Small intestine (tissue), 7 donors: ENCODE measurements at regions not wholly inside any gene's neighbourhood (a gene's known extent, or its start where the extent isn't known, plus 50 kb on each side); places are given as distances from the start of the nearest gene placed in this dataset.
A peak's percentile ranks its signal among the peaks of the same experiment; 100 is the strongest.

Experiments
- DNase-seq, 2 donors: peaks; one replicate each; pipeline versions ENCODE4 v3.0.0 to v3.0.0-alpha.2; 2013
- FAIRE-seq: peaks from 2 replicates; lab custom pipeline; 2012; peaks lifted over from hg19 to GRCh38; lab: Jason Lieb, UNC
- H3K27ac ChIP-seq, 3 donors: one replicate each; pipeline ENCODE4 v1.5.1; 2013; ENCODE audit warnings: low read length in 2 of 3, mild to moderate bottlenecking in 2 of 3, control low read depth in 1 of 3, inconsistent platforms in 1 of 3, low read depth in 1 of 3, moderate library complexity in 1 of 3
- H3K27me3 ChIP-seq, 3 donors: one replicate each; pipeline ENCODE4 v1.6.1; 2013; ENCODE audit warnings: low read length in 3 of 3, inconsistent platforms in 1 of 3; ENCODE audit not compliant: control insufficient read depth in 3 of 3, insufficient read depth in 3 of 3
- H3K36me3 ChIP-seq, 3 donors: one replicate each; pipeline ENCODE4 v1.6.1; 2013; ENCODE audit warnings: low read length in 3 of 3, inconsistent platforms in 1 of 3, low read depth in 1 of 3, mild to moderate bottlenecking in 1 of 3, moderate library complexity in 1 of 3; ENCODE audit not compliant: control insufficient read depth in 3 of 3, insufficient read depth in 2 of 3
- H3K4me1 ChIP-seq, 3 donors: one replicate each; pipeline ENCODE4 v1.6.1; 2013; ENCODE audit warnings: low read length in 2 of 3, inconsistent platforms in 1 of 3, low read depth in 1 of 3, mild to moderate bottlenecking in 1 of 3, moderate library complexity in 1 of 3; ENCODE audit not compliant: control insufficient read depth in 3 of 3, insufficient read depth in 2 of 3
- H3K4me3 ChIP-seq, 3 donors: one replicate each; pipeline ENCODE4 v1.5.1; 2013; ENCODE audit warnings: low read length in 3 of 3, control low read depth in 1 of 3, inconsistent platforms in 1 of 3, low read depth in 1 of 3, mild to moderate bottlenecking in 1 of 3, moderate library complexity in 1 of 3
- H3K9me3 ChIP-seq, 2 donors: one replicate each; pipeline ENCODE4 v1.6.1; 2013; ENCODE audit warnings: low read depth in 1 of 2, low read length in 1 of 2; ENCODE audit not compliant: control insufficient read depth in 2 of 2, insufficient read depth in 1 of 2
- WGBS, 3 donors: extraction: QIAGEN DNeasy Blood & Tissue Kit; methylation state at CpG; one replicate each; pipeline ENCODE4 v1.1.7; 2013; 5-methylcytosine and 5-hydroxymethylcytosine counted together
- donor health status: healthy with polysubstance abuse.
- donor health status: control.
- donor health status: control.
- donor health status: Bipolar disorder and iron deficiency.
- donor health status: healthy.

DNA sequence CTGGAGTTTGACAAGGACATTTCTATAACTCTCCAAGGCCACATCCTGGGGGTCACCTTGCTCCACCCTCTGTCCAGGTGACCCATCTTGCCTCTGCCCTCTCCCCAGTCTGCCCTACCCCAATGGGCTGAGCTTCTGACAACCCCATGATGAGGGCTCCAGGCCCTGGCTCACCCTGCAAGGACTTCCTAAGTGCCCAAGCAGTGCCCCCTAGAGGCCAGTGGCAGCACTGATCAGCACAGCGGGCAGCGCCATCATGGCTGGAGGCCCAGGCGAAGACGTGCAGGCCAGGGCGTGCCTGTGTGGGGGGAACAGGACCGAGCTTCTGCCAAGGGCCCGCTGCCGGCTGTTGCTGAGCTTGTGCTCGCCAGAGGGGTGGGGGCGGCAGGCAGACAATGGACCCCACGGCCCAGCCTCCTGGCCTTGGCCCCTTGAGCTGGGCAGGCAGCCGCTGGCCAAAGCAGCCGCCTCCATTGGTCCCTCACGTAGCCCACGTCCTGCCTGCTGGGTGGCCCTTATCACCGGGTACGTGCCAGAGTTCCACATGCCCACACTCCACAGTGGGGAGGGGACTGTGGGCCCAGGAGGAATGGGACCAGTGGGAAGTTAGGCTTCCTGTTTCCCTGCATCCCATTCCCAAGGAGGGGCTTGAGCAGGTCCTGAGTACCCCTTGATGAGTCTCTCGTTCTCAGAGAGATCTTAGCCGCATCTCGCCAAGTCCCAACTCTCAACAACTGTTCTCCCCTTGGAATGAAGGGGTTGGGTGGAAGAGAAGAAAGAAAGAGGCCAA is 64.3 kb downstream of the MRPL14 start:
- H3K36me3 ChIP-seq: no peaks in the 10 kb centered on the region
- no peak overlapping the region for H3K27ac ChIP-seq
- DNase-seq (no peak), FAIRE-seq (no peak)
- H3K4me3 ChIP-seq: no peak overlapping the region
- 84 to 91% (median 87%) methylated on average over 18 to 20 of the region's 20 CpGs for WGBS, 3 donors
- peaks cover 0 to 9% of the 10 kb centered on the region in 2 donors for H3K9me3 ChIP-seq
- peaks cover 0 to 9% (median 0%) of the 10 kb centered on the region in 3 donors for H3K4me1 ChIP-seq
- no peaks in the 10 kb centered on the region for H3K27me3 ChIP-seq

DNA sequence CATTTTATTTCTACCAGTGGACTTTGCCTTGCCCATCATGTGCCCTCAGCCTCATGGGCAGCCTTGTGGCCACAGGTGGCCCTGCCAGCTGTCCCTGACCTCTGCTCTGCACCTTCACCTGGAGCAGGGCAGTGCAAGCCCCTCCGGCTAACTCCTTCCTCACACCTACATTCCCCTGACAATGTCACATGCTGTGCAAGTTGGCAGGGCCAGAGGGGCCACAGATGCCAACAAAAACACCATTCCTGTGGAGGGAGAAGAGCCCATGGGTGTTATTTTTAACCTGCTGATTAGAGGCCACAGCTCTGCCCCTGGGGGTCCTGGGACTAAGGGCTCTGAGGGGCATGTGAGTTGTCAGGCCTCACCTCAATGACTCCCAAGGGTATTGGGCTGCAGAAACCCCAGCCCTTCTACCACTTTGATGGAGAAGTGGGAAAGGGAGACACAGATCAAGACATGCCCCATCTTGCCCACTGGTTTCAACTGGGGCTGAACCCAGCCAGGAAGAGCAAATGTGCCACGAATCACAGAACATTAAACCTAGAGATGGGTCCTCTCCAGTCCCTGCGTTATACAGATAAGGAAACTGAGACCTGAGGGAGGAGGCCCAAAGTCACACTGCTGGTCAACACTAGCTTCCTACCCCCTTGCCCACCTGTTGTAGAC is 65.0 kb downstream of the MRPL14 start:
- no peak for DNase-seq
- H3K36me3 ChIP-seq: no peaks in the 10 kb centered on the region
- no peak overlapping the region for H3K27ac ChIP-seq
- 86 to 91% (median 88%) methylated on average over 3 of the region's 3 CpGs for WGBS, 3 donors
- H3K9me3 ChIP-seq: peaks cover 0 to 9% of the 10 kb centered on the region in 2 donors
- H3K4me1 ChIP-seq: peaks cover 0 to 9% (median 0%) of the 10 kb centered on the region in 3 donors
- no peaks in the 10 kb centered on the region for H3K27me3 ChIP-seq
- H3K4me3 ChIP-seq: no peak overlapping the region
- no peak for FAIRE-seq

DNA sequence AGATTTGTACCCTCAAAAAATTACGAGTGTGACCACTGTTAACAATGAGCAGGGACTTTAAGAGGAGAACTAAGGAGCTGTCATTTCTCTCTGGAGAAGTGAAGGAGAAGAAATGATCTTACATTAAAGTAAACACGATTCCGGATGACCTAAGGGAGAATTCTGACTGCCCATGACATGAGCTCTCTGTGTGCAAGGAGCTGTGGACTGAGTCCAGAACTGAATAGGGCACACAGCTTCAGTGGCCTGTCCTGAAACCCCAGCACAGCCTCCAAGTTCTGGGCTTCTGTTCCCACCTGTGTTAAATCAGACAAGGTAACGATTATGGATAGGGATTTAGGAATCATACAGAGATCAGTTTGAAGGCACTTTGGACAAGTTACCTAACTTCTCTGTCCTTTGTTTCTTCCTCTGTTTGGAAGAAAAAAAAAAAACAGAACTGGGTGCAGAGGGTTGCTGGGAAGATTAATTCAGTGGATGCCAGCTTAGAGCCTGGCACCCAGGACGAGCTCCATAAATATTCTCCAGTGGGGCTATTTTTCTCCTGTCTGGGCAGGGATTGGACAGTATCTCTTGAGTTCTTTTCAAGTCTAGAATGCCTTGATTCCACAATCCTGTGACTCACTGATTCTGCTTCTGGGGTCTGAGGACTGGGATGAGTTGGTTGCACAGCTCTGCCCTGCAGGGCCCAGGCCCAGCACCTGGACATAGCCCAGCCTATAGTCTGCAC is 65.7 kb downstream of the MRPL14 start:
- H3K4me1 ChIP-seq: peaks cover 0 to 7% (median 0%) of the 10 kb centered on the region in 3 donors
- peaks cover 0 to 9% of the 10 kb centered on the region in 2 donors for H3K9me3 ChIP-seq
- 73 to 88% (median 76%) methylated on average over 5 of the region's 5 CpGs for WGBS, 3 donors
- FAIRE-seq (no peak), DNase-seq (no peak)
- H3K27me3 ChIP-seq: no peaks in the 10 kb centered on the region
- H3K27ac ChIP-seq: peak overlapping the region in 1 of 3 donors; percentile 3
- no peak overlapping the region for H3K4me3 ChIP-seq
- H3K36me3 ChIP-seq: no peaks in the 10 kb centered on the region

DNA sequence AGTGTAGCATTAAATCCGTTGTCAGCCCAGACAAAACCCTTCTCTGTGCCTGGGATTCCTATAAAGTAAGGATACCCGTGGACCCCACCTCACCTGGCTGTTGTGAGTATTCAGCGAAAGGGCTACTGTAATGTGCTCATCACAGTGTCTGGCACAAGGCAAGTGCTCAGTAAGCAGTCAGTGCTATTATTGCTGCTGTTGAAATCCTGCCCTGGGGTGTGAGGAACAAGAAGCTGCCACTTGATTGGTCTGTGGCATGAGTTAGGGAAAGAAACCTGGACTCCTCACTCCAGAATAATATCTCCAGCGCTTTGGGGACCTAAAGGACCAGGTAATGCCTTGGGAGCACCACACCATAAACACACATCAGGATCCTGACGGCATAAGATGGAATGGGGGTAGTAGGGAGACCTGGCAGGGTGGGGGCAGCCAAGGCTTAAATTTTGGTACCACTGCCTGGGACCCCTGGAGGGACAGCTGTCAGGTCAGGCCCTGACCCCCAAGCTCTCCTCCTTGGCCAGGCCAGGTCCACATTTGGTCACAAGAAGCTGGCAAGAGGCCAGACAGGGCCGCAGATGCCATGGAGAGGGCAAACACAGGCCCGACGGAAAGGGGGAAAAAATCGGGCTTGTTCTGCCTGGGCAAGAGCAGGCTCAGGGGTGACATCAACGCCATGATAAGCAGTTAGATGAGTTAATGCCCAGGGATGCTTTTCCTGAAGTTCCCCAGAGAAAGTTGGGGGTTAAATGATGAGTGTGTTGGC is 66.5 kb downstream of the MRPL14 start:
- no peak for DNase-seq
- no peaks in the 10 kb centered on the region for H3K27me3 ChIP-seq
- no peak overlapping the region for H3K4me3 ChIP-seq
- no peak for FAIRE-seq
- no peaks in the 10 kb centered on the region for H3K36me3 ChIP-seq
- H3K4me1 ChIP-seq: peaks cover 0 to 7% (median 0%) of the 10 kb centered on the region in 3 donors
- H3K27ac ChIP-seq: peak overlapping the region in 1 of 3 donors; percentile 4
- 74 to 87% (median 77%) methylated on average over 9 to 10 of the region's 10 CpGs for WGBS, 3 donors
- peaks cover 0 to 9% of the 10 kb centered on the region in 2 donors for H3K9me3 ChIP-seq

DNA sequence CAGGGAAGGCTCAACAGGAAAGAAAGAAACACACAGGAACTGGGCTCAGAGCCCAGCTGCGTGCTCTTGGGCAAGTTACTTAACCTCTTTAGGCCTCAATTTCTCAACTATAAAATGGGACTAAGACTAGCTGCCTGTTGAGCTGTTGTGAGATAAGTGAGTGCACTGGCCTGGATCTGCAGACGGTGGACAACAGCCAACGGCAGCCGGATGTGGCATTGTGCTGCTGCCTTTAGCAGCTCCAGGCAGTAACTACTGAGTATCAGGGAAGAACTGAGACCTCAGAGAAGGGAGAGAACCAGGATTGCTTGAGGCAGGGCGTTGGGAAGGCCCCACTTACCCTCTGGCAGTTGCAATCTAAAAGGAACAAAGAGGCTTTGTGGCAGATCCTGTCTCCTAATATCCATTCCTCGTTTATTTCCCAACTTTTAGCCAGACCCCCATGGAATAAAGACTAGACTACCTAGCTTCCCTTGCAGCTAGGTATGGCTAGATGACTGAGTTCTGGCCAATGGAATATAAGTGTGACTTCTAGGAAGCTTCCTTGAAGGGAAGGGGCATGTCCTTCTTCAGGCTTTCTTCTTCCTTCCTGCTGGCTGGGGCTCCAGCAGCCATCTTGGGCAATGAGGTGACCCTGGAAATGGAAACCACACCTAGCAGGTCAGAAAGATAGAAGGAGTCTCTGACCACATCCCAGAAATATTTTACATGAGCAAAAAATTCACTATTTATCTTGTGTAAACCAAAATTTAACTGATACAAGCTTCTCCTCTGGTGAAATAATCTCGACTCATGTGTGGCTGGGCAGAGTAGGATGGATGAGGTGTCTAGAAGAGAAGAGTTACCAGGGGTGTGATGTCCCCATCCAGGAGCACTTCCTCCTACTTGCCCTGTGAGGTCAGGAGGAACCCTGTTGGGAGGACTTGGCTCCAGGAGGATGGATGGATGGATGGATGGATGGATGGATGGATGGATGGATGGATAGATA is 67.6 kb downstream of the MRPL14 start:
- Histone ChIP-seq H3K9me3 (peaks cover 0 to 9% of the 10 kb centered on the region in 2 donors), H3K4me3 (no peak overlapping the region), H3K36me3 (no peaks in the 10 kb centered on the region), H3K4me1 (peaks cover 0 to 7% (median 0%) of the 10 kb centered on the region in 3 donors), H3K27ac (peak overlapping the region in 2 of 3 donors; percentile 4 to 91), H3K27me3 (no peaks in the 10 kb centered on the region)
- FAIRE-seq (no peak), DNase-seq (no peak)
- 56 to 69% (median 64%) methylated on average over 7 of the region's 7 CpGs for WGBS, 3 donors

DNA sequence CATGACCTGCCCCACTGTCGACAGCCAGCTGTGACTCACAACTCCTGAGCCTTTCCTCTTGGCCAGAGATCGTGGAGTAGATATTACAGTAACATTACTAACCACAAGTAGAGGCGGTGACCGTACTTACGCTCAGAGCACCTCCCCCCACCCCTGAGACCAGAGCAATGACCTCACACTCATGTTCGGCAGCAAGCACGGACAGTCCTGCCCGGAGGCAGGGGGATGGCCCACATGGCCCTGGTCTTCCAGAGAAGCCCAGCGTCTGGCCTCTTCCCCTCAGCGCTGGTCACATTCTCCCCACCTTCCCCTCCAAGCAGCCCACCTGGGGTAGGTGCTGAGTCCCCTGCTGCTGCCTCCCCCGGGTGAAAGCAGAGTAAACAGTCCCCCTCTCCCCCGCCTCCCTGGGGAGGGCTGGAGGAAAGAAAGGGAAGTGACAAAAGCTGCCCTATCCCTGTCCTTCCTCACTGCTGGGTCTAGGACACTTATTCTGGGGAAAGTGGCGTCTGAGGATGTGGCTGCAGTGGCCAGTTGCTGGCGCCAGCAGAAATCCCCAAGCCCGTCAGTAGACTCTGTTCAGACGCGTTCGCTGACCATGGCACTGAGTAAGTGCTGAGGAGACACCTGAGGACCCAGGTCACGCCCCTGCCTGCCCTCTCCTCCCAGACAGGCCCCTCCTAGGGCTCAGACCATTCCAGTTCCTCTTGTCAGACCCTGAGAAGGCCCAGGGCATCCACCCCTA is 68.5 kb downstream of the MRPL14 start:
- Histone ChIP-seq H3K4me3 (no peak overlapping the region), H3K36me3 (no peaks in the 10 kb centered on the region), H3K9me3 (peaks cover 0 to 9% of the 10 kb centered on the region in 2 donors), H3K27ac (peak overlapping the region; percentile 27 to 91 (median 32)), H3K4me1 (peaks cover 0 to 14% (median 0%) of the 10 kb centered on the region in 3 donors), H3K27me3 (no peaks in the 10 kb centered on the region)
- FAIRE-seq (no peak), DNase-seq (peak; percentile 28 to 59)
- WGBS, 3 donors: 38 to 69% (median 56%) methylated on average over 18 to 19 of the region's 19 CpGs
